ENCODE measurements at regions not wholly inside any gene's neighbourhood (a gene's known extent, or its start where the extent isn't known, plus 50 kb on each side); places are given as distances from the start of the nearest gene placed in this dataset.

- TF ChIP-seq ZNF462 (CRISPR knock-in tag; IDR thresholded peaks at IDR 0.05) = no peak
Observed at GRCh38 chr14:95024380-95024779, 132.9 kb downstream of the DICER1 start (continued).

- H3K27ac Mint-ChIP-seq = no peak overlapping the region
Observed at GRCh38 chr14:95023886-95024285, 133.4 kb downstream of the DICER1 start.

More at GRCh38 chr14:95023886-95024285, 133.4 kb downstream of the DICER1 start:
- no peaks in the 10 kb centered on the region for H3K36me3 ChIP-seq (ENCODE audit: insufficient read depth)
- Mint-ChIP-seq H3K36me3 (ENCODE audit: low read depth) (no peaks in the 10 kb centered on the region), H3K4me3 (no peak overlapping the region), H3K27me3 (ENCODE audit: insufficient read depth, low read depth, poor library complexity) (peaks cover 9% of the 10 kb centered on the region), H3K4me1 (no peaks in the 10 kb centered on the region), H3K9me3 (no peaks in the 10 kb centered on the region)
- TF ChIP-seq ZNF331 (CRISPR knock-in tag; IDR thresholded peaks at IDR 0.05; ENCODE audit: low read depth) (no peak), ETS1 (IDR thresholded peaks at IDR 0.05) (no peak), EZH2 (IDR thresholded peaks at IDR 0.05; ENCODE audit: low read depth, unreplicated experiment) (no peak), REST (IDR thresholded peaks at IDR 0.05; ENCODE audit: unreplicated experiment) (no peak), CTCF (conservative IDR thresholded peaks at IDR 0.05; ENCODE audit: low read depth in 2 of 2) (no peak), JUNB (IDR thresholded peaks at IDR 0.05; ENCODE audit: unreplicated experiment) (no peak)
- no peak overlapping the region for H3K4me2 ChIP-seq
- no peak overlapping the region for H3K27ac ChIP-seq (ENCODE audit: low read depth)
- no peak overlapping the region for H2AFZ ChIP-seq
- no peak for ATAC-seq
- no peaks in the 10 kb centered on the region for H4K20me1 ChIP-seq (replicated peaks; ENCODE audit: insufficient read depth)
- H3K9me2 ChIP-seq (ENCODE audit: insufficient read depth) = no peaks in the 10 kb centered on the region
- no peak for DNase-seq (ENCODE audit: low spot score)
- no peaks in the 10 kb centered on the region for H3F3A ChIP-seq (replicated peaks; ENCODE audit: low read depth)
- H3K27me3 ChIP-seq (ENCODE audit: insufficient read depth) = no peaks in the 10 kb centered on the region
- no peaks in the 10 kb centered on the region for H3K4me1 ChIP-seq (ENCODE audit: insufficient read depth)
- no peaks in the 10 kb centered on the region for H3K79me2 ChIP-seq (replicated peaks; ENCODE audit: insufficient read depth)
- H3K4me3 ChIP-seq = no peak overlapping the region
